Heart right ventricle (tissue), 16 donors: ENCODE measurements at regions not wholly inside any gene's neighbourhood (a gene's known extent, or its start where the extent isn't known, plus 50 kb on each side); places are given as distances from the start of the nearest gene placed in this dataset.

Experiments
- ATAC-seq, 8 donors: fragments of 200-7000 bp; cut with Tn5 transposase; one replicate each; pipeline ENCODE4 v1.9.1; 2020; ENCODE audit warnings: mild to moderate bottlenecking in 8 of 8, moderate library complexity in 8 of 8, moderate number of reproducible peaks in 1 of 8
- DNase-seq, 2 donors: peaks; one replicate each; pipeline ENCODE4 v3.0.0-alpha.2; 2020
- H3K27ac ChIP-seq, 10 donors: fragments of 200-600 bp; sonication (generic) in 2 of 10; one replicate each; pipeline versions ENCODE4 v1.5.0 to v1.8.0; 2020 to 2022; ENCODE audit warnings: mild to moderate bottlenecking in 3 of 10
- H3K27me3 ChIP-seq, 7 donors: fragments of 200-600 bp; one replicate each; pipeline ENCODE4 v1.8.0; 2021 to 2022; ENCODE audit warnings: mild to moderate bottlenecking in 2 of 7
- H3K36me3 ChIP-seq, 9 donors: fragments of 200-600 bp; sonication (generic) in 1 of 9; one replicate each; pipeline versions ENCODE4 v1.5.0 to v1.8.0; 2020 to 2022; ENCODE audit warnings: mild to moderate bottlenecking in 2 of 9
- H3K4me1 ChIP-seq, 9 donors: fragments of 200-600 bp; sonication (generic) in 1 of 9; one replicate each; pipeline versions ENCODE4 v1.5.0 to v1.8.0; 2020 to 2022; ENCODE audit warnings: mild to moderate bottlenecking in 4 of 9
- H3K4me3 ChIP-seq, 10 donors: fragments of 200-600 bp; sonication (generic) in 2 of 10; one replicate each; pipeline versions ENCODE4 v1.5.0 to v1.8.0; 2020 to 2022; ENCODE audit warnings: mild to moderate bottlenecking in 7 of 10, moderate library complexity in 2 of 10
- H3K9me3 ChIP-seq, 11 donors: fragments of 200-600 bp in 10 of 11; sonication (generic) in 2 of 11; one replicate each; pipeline versions ENCODE4 v1.5.0 to v1.8.0; 2013 to 2022; ENCODE audit warnings: mild to moderate bottlenecking in 2 of 11, control low read depth in 1 of 11, moderate library complexity in 1 of 11
- CTCF ChIP-seq, 9 donors: fragments of 200-600 bp; sonication (generic) in 2 of 9; IDR thresholded peaks; one replicate each; pipeline versions ENCODE4 v1.5.0 to v1.8.0; 2021 to 2022; ENCODE audit warnings: antibody characterized with exemption in 9 of 9, mild to moderate bottlenecking in 5 of 9, moderate library complexity in 1 of 9
- WGBS, 2 donors: extraction: QIAGEN DNeasy Blood & Tissue Kit; methylation state at CpG; one replicate each; pipeline ENCODE4 v1.1.7; 2013; ENCODE audit warnings: inconsistent platforms in 1 of 2; 5-methylcytosine and 5-hydroxymethylcytosine counted together
- intact Hi-C, 10 donors: fragments of 100-400 bp; cut with DNase I; formaldehyde crosslinking; loops; one replicate each; pipeline versions ENCODE4 v1.11.1 to v1.14.2; 2022
- donor health status: Arrhythmogenic right ventricular cardiomyopathy.
- donor health status: ischemic (EF 13 %, LVEDD 7.1; RV severe dilation, severe dysfunction).
- donor health status: healthy with polysubstance abuse.
- donor health status: DM: no; HTN: yes; CAD: no.
- donor health status: DM: no; HTN: no; CAD: no.
- donor health status: ischemic (EF 25% LVEDD 6.9; RV normal size, moderate dysfunction).
- donor health status: ischemic (EF 25% LVEDD 5.7; RV mildly dilated, moderate dysfunction).
- donor health status: healthy.
- donor health status: DM: yes; HTN: yes; CAD: no.
- donor health status: Ischemic cardiomyopathy.
- donor health status: ischemic (EF 35%, LVEDD 5.7; RV mildly dilated, moderate dysfunction).
- donor health status: nonischemic (EF 11% LVEDD 7.7; RV severe dilation, severe dysfunction).
- donor health status: DM: yes; HTN: yes; CAD: no.
- donor health status: PGD.
- donor health status: ischemic (EF 29% LVEDD 5.4; RV normal size, mild dysfunction).
- donor health status: nonischemic (EF 23%, LVEDD 6.1; RV moderate dilation, normal function).

GRCh38 chr12:19012965-19013364 is 116.6 kb upstream of the PLEKHA5 start:
- 94 to 96% methylated on average over 3 of the region's 3 CpGs for WGBS, 2 donors
- intact Hi-C loops = no loop called here
- no peaks in the 10 kb centered on the region for H3K36me3 ChIP-seq
- no peak for TF ChIP-seq CTCF (IDR thresholded peaks at IDR 0.05)
- DNase-seq (no peak), ATAC-seq (no peak)
- peaks cover 0 to 4% (median 0%) of the 10 kb centered on the region in 9 donors for H3K4me1 ChIP-seq
- no peak overlapping the region for H3K27ac ChIP-seq
- no peaks in the 10 kb centered on the region for H3K9me3 ChIP-seq
- H3K27me3 ChIP-seq = no peaks in the 10 kb centered on the region
- no peak overlapping the region for H3K4me3 ChIP-seq

- DNase-seq = no peak
- no peaks in the 10 kb centered on the region for H3K36me3 ChIP-seq
- no peak overlapping the region for H3K4me3 ChIP-seq
- H3K27ac ChIP-seq = no peak overlapping the region
- ATAC-seq = no peak
- no peak for TF ChIP-seq CTCF (IDR thresholded peaks at IDR 0.05)
- intact Hi-C loops = no loop called here
- 54 to 59% methylated on average over 2 of the region's 2 CpGs for WGBS, 2 donors
- H3K4me1 ChIP-seq = peaks cover 0 to 10% (median 0%) of the 10 kb centered on the region in 9 donors
- H3K9me3 ChIP-seq = no peaks in the 10 kb centered on the region
- no peaks in the 10 kb centered on the region for H3K27me3 ChIP-seq
Measured at GRCh38 chr12:19014240-19014639, 115.3 kb upstream of the PLEKHA5 start.

GRCh38 chr12:19015285-19015684 is 114.2 kb upstream of the PLEKHA5 start:
- TF ChIP-seq CTCF (IDR thresholded peaks at IDR 0.05) = no peak
- Histone ChIP-seq H3K4me1 (peaks cover 0 to 10% (median 0%) of the 10 kb centered on the region in 9 donors), H3K27ac (no peak overlapping the region), H3K27me3 (no peaks in the 10 kb centered on the region), H3K36me3 (no peaks in the 10 kb centered on the region), H3K4me3 (no peak overlapping the region), H3K9me3 (no peaks in the 10 kb centered on the region)
- intact Hi-C loops = no loop called here
- DNase-seq = no peak
- 63 to 71% methylated on average over 5 of the region's 5 CpGs for WGBS, 2 donors
- ATAC-seq = peak in 2 of 8 donors; percentile 52 to 64

- Histone ChIP-seq H3K9me3 (no peaks in the 10 kb centered on the region), H3K4me3 (no peak overlapping the region), H3K36me3 (no peaks in the 10 kb centered on the region), H3K4me1 (peaks cover 0 to 10% (median 0%) of the 10 kb centered on the region in 9 donors), H3K27ac (peak overlapping the region in 1 of 10 donors; percentile 16), H3K27me3 (no peaks in the 10 kb centered on the region)
- ATAC-seq (peak in 3 of 8 donors; percentile 26 to 55 (median 48)), DNase-seq (no peak)
- intact Hi-C loops = no loop called here
- no peak for TF ChIP-seq CTCF (IDR thresholded peaks at IDR 0.05)
- 41 to 58% methylated on average over 1 of the region's 1 CpG for WGBS, 2 donors
Measured at GRCh38 chr12:19018302-19018970, 111.1 kb upstream of the PLEKHA5 start.
